ENCODE measurements at regions not wholly inside any gene's neighbourhood (a gene's known extent, or its start where the extent isn't known, plus 50 kb on each side); places are given as distances from the start of the nearest gene placed in this dataset.

GRCh38 chr12:40158592-40159111, 52.8 kb upstream of the SLC2A13 start:
- TF ChIP-seq CTCF (IDR thresholded peaks at IDR 0.05) (no peak), POLR2A (IDR thresholded peaks at IDR 0.05) (no peak)

Measured in thyroid gland (tissue), 4 donors.